ENCODE measurements at regions not wholly inside any gene's neighbourhood (a gene's known extent, or its start where the extent isn't known, plus 50 kb on each side); places are given as distances from the start of the nearest gene placed in this dataset.
"Not testable (repeated sequence)": the region's sequence is repeated elsewhere in the genome, so short reads cannot be mapped to it uniquely, and the experiment has no call there.

DNA sequence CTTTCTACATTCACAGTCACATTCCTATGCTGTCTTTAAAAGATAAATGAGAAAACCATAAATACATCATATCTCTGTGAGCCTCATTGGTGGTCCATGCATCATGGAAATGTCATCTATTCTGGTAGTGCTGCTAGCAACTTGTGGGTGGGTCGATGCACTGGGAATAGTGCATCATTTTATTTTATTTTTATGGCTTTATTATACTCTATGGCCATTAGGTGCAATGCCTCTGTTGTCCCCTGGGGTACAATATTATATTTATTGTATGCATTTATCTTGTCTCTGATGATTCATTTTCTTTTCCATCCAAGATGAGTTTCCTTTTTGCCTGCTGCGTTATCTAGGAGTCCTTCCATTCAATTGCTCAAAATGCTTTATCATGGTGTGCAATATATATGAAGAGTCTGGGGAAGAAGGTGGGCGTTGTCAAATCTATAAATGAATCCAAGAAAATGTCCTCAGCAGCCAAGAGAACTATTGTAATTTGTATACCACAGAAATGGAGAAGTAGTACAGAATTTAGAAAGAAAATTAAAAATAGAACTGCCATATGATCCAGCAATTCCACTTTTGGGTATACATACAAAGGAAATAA is 324.0 kb downstream of the KCNJ2 start:
- H3K4me1 ChIP-seq (ENCODE audit: insufficient read depth, low read length) = no peaks in the 10 kb centered on the region
- no peak overlapping the region for H3K9ac ChIP-seq (ENCODE audit: low read depth, low read length)
- no peaks in the 10 kb centered on the region for H3K9me3 ChIP-seq (ENCODE audit: control insufficient read depth, insufficient read depth, low read length)
- H3K36me3 ChIP-seq (ENCODE audit: insufficient read depth, low read length) = no peaks in the 10 kb centered on the region

DNA sequence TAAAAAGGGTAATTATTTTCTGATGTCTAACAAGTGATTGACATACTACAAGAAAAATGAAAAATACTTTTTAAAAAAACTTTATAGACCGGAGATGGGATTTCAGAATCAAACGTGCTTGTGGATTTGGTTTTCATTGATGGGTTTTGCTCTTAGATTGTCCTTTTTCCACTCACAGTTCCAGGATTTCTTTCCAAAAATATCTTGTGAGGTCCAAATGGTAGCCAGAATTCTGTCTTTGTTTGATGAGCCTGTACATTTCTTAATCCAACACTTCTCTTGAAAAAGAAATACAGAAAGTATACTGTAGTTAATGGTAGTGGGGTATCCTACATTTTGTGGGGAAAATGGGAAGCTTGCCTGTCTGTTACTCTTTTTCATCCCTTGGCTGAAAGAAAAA is 329.3 kb downstream of the KCNJ2 start:
- Histone ChIP-seq H3K9ac (ENCODE audit: low read depth, low read length) (no peak overlapping the region), H3K4me1 (ENCODE audit: insufficient read depth, low read length) (peaks cover 15% of the 10 kb centered on the region), H3K9me3 (ENCODE audit: control insufficient read depth, insufficient read depth, low read length) (no peaks in the 10 kb centered on the region), H3K36me3 (ENCODE audit: insufficient read depth, low read length) (no peaks in the 10 kb centered on the region)

DNA sequence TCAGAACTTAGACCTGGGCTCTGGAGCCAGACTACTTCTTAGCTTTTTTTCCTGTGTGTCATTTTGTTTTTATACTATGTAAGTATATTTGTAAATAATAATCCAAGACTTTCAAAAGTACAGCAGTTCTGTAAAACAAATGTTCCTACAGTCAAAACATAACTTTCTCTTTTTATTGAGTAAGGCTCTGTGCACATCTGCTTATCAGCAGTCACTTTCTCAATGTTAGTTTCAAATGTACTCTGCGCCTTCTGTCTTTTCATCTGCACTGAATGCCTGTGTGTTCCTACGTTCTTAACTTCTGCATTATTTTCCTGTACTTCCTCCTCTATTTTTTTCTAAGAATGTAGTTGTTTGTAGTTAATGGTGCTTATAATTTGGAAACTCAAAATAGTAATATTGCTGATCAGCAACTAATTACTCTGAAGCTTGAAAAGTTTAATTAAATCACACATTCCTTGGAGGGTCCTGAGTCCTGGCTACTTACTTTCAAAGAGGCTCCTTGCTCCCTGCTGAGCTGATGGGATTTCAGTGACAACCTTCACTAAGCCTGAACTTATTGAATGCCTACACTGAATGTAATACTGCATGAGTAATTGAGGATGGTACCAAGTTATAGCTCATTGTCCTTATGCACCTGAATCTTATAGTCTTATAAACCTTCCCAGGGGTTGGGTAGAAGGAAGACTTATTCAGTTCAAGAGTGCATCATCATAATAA is 329.9 kb downstream of the KCNJ2 start:
- H3K9ac ChIP-seq (ENCODE audit: low read depth, low read length) = no peak overlapping the region
- H3K4me1 ChIP-seq (ENCODE audit: insufficient read depth, low read length) = peaks cover 15% of the 10 kb centered on the region
- no peaks in the 10 kb centered on the region for H3K36me3 ChIP-seq (ENCODE audit: insufficient read depth, low read length)
- no peaks in the 10 kb centered on the region for H3K9me3 ChIP-seq (ENCODE audit: control insufficient read depth, insufficient read depth, low read length)

DNA sequence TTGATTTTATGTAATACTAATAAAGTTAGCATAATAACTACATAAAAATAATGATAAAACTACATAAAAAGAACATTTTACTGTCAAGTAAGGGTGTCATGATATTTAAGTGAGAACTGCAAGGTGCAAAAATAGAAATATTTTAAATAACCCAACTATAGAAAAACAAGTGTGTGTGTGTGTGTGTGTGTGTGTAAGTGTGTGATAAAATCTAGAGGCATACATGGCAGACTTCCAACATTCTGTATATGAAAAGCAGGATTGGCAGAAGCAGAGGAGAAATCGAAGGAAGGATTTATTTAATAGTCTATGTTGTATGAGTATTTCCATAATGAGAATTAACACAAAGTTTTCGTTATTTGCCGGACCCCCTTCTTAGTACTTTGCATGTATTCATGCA is 334.1 kb downstream of the KCNJ2 start:
- H3K4me1 ChIP-seq (ENCODE audit: insufficient read depth, low read length) = peaks cover 22% of the 10 kb centered on the region
- no peaks in the 10 kb centered on the region for H3K9me3 ChIP-seq (ENCODE audit: control insufficient read depth, insufficient read depth, low read length)
- H3K36me3 ChIP-seq (ENCODE audit: insufficient read depth, low read length) = no peaks in the 10 kb centered on the region
- no peak overlapping the region for H3K9ac ChIP-seq (ENCODE audit: low read depth, low read length)

DNA sequence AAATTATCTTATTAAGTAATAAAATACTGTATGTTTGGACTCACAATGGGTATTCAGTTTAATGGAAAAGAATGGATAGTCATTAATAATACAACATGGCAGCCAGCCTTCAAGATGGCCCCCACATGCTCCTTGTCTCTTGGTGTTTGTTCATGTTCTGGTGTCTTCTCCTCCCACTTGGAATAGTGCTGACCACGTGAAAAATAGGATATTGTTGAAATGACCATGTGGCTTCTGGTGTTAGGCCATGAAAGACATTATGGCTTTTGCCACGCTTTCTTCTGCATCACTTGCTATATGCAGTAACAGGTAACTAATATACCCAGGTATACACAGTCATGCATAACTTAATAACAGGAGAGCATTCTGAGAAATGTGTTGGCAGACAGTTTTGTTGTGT is 341.0 kb downstream of the KCNJ2 start:
- Histone ChIP-seq H3K9me3 (ENCODE audit: control insufficient read depth, insufficient read depth, low read length) (no peaks in the 10 kb centered on the region), H3K9ac (ENCODE audit: low read depth, low read length) (no peak overlapping the region), H3K4me1 (ENCODE audit: insufficient read depth, low read length) (0 out of 2 replicates have a peak, but pooled peaks cover 7% of the 10 kb centered on the region), H3K36me3 (ENCODE audit: insufficient read depth, low read length) (no peaks in the 10 kb centered on the region)

DNA sequence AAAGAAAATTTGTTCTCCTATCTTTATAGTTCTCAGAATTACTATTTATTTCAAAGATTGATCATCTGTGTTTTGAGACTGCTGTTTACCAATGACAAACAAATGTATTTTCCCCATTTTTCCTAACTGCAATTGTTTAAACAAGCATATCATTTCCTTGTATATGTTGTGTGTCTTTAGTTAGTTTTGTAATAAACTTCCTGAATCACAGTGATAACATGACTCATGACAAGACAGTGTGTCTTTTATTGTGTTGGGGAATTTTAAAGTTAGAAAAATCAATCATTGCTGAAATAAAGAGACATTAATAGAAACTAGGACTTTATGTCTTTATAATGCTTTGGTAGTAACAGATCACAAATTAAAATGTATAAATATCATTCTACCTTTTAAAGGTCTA is 348.5 kb downstream of the KCNJ2 start:
- Histone ChIP-seq H3K9me3 (ENCODE audit: control insufficient read depth, insufficient read depth, low read length) (no peaks in the 10 kb centered on the region), H3K36me3 (ENCODE audit: insufficient read depth, low read length) (no peaks in the 10 kb centered on the region), H3K9ac (ENCODE audit: low read depth, low read length) (no peak overlapping the region), H3K4me1 (ENCODE audit: insufficient read depth, low read length) (no peaks in the 10 kb centered on the region)

DNA sequence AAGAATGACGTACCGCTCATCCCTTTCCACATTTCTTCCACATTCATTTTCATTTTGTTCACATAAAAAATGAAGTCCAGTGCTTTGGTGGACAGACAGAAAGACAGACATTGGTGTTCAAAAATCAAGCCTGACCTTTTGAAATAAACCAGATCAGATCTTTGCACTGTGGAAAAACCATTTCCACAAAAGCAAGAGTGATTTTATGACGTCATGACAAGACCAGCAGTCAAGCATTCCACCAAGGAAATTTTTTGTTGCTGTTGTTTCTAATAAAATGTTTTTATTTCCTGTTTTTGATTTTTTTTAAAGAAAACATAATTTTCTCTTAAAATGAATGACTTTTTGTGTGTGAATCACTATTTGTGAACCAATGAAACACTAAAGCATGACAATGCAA is 350.0 kb downstream of the KCNJ2 start:
- H3K9me3 ChIP-seq (ENCODE audit: control insufficient read depth, insufficient read depth, low read length) = no peaks in the 10 kb centered on the region
- no peaks in the 10 kb centered on the region for H3K36me3 ChIP-seq (ENCODE audit: insufficient read depth, low read length)
- no peaks in the 10 kb centered on the region for H3K4me1 ChIP-seq (ENCODE audit: insufficient read depth, low read length)
- H3K9ac ChIP-seq (ENCODE audit: low read depth, low read length) = no peak overlapping the region

DNA sequence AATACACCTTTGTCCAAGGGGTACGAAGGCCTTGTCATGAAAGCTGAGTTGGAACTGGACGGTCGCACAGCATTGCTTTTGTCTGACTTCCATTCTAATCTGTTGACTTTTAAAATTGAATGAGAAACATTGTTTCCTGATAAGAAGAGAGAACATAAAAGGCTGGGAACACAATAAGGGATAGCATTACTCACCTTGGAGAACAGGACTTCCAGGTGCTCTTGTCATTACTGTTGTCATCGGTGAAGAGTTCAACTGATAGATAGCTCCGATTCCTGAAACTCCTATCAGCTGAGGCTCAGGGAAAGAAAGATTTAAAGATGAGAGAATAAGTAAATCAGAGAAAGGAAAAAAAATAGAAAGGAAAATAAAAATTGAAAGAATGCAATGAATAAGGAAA is 351.1 kb downstream of the KCNJ2 start:
- no peaks in the 10 kb centered on the region for H3K4me1 ChIP-seq (ENCODE audit: insufficient read depth, low read length)
- no peak overlapping the region for H3K9ac ChIP-seq (ENCODE audit: low read depth, low read length)
- no peaks in the 10 kb centered on the region for H3K36me3 ChIP-seq (ENCODE audit: insufficient read depth, low read length)
- no peaks in the 10 kb centered on the region for H3K9me3 ChIP-seq (ENCODE audit: control insufficient read depth, insufficient read depth, low read length)

DNA sequence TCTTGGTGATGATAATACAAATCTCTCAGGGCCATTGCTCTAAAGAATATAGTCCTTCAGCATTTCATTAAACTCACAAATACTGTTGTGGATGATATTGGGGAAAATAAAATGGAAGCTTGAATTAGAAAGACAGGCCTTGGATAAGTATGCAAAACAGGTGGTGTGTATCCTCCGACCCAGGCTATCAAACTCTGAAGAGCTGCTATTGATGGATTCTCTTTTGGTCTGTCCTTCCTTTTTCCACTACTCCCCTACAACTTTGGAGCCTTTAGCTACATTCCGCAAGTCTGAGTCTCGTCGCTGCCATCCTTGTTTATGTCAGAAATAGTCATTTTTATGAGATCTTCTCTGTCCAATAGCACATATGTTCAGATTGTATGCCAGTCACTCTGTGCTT is 351.6 kb downstream of the KCNJ2 start:
- Histone ChIP-seq H3K4me1 (ENCODE audit: insufficient read depth, low read length) (no peaks in the 10 kb centered on the region), H3K9me3 (ENCODE audit: control insufficient read depth, insufficient read depth, low read length) (no peaks in the 10 kb centered on the region), H3K36me3 (ENCODE audit: insufficient read depth, low read length) (no peaks in the 10 kb centered on the region)

DNA sequence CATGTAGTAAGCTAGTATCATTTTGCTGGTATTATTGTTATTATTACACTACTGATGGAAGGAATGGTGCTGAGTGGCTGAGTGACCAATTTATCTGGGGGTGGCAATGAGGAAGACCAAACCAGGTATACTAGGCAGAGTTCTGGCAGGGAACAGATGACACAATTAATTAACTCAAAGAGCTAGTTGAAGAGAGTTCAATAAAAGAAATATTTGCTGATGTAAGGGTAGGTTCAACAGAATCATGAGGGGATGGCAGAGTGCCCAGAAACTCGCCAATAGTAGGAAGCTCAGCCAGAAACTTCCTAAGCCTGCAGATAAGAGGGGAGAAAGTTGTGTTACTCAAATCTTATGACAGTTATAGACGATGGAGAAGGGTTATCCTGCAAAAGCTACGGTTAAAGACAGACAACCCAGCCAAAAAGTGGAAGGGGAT is 352.5 kb downstream of the KCNJ2 start:
- H3K4me1 ChIP-seq (ENCODE audit: insufficient read depth, low read length) = no peaks in the 10 kb centered on the region
- no peak overlapping the region for H3K9ac ChIP-seq (ENCODE audit: low read depth, low read length)
- H3K36me3 ChIP-seq (ENCODE audit: insufficient read depth, low read length) = no peaks in the 10 kb centered on the region
- no peaks in the 10 kb centered on the region for H3K9me3 ChIP-seq (ENCODE audit: control insufficient read depth, insufficient read depth, low read length)

More for the DNA sequence above, 351.6 kb downstream of the KCNJ2 start:
- H3K9ac ChIP-seq (ENCODE audit: low read depth, low read length) = no peak overlapping the region

DNA sequence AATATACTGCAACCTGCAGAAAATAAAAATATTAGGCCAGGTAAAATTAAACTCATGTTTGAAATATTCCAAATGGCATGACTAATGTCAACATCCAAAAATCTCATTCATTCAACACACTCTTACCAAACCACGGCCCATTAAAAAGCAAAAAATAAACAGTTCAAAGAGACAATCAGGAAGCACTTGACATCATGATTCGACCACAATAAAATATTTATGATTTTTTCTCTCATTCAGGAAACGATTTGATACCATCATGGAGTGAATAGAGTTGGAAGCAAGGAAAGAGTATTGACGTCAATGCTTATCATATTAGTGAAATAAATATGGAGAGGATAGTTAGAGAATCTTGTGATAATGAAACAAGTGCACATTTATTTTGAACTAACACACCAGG is 354.1 kb downstream of the KCNJ2 start:
- Histone ChIP-seq H3K9me3 (ENCODE audit: control insufficient read depth, insufficient read depth, low read length) (no peaks in the 10 kb centered on the region), H3K9ac (ENCODE audit: low read depth, low read length) (no peak overlapping the region), H3K4me1 (ENCODE audit: insufficient read depth, low read length) (no peaks in the 10 kb centered on the region), H3K36me3 (ENCODE audit: insufficient read depth, low read length) (no peaks in the 10 kb centered on the region)

DNA sequence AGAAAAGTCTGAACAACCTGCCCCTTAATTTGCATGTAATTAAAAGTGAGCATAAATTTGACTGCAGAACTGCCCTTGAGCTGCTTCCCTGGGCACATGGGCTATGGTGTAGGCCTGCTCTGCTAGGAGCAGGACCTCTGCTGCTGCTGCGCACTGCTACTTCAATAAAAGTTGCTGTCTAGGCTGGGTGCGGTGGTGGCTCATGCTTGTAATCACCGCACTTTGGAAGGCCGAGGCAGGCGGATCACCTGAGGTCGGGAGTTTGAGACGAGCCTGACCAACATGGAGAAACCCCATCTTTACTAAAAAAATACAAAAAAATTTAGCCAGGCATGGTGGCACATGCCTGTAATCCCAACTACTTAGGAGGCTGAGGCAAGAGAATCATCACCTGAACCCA is 355.7 kb downstream of the KCNJ2 start:
- H3K36me3 ChIP-seq (ENCODE audit: insufficient read depth, low read length); H3K4me1 ChIP-seq (ENCODE audit: insufficient read depth, low read length); H3K9ac ChIP-seq (ENCODE audit: low read depth, low read length); H3K9me3 ChIP-seq (ENCODE audit: control insufficient read depth, insufficient read depth, low read length): not testable (repeated sequence)

DNA sequence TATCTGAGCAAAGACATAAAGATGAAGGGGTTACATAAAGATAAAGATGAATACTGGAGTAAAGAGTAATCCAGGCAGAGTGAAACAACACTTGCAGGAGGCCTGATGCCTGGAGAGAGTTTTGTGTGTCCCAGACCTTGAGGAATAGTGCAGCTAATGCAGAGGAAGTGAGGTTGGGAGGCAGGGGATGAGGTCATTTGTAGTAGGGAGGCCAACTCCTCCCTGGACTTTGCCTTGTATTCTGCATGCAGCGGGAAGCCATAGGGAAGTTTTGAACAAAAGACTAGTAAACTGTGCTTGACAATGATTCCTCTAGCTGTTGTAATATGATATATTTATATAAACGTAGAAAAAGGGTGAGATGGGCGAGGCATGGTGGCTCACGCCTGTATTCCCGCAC is 356.6 kb downstream of the KCNJ2 start:
- Histone ChIP-seq H3K36me3 (ENCODE audit: insufficient read depth, low read length) (no peaks in the 10 kb centered on the region), H3K4me1 (ENCODE audit: insufficient read depth, low read length) (no peaks in the 10 kb centered on the region), H3K9me3 (ENCODE audit: control insufficient read depth, insufficient read depth, low read length) (no peaks in the 10 kb centered on the region), H3K9ac (ENCODE audit: low read depth, low read length) (no peak overlapping the region)

DNA sequence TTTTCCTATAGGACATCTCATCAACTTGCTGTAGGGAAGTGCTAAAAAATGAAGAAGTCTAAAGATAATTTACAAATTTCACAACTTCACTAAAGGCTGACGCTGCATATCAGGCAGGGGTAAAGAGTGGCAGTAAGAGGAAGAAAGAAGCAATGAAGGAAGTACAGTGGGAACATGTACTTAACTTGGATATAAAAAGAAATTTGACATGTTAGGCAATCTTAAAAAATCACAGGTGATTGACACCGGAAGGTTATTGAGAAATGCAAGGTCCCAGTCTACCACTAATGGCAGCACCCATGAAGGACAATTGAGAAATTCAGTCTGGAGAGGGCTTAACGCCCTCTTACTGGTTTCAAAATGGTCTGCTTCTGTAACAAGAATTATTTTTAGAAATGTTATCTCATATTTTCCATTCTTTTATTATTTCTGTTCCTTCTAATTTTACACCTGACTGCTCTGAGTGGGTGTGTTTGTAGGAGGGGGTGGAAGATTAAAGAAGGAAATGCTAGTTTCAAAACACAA is 358.1 kb downstream of the KCNJ2 start:
- H3K9ac ChIP-seq (ENCODE audit: low read depth, low read length) = no peak overlapping the region
- H3K9me3 ChIP-seq (ENCODE audit: control insufficient read depth, insufficient read depth, low read length) = no peaks in the 10 kb centered on the region
- H3K4me1 ChIP-seq (ENCODE audit: insufficient read depth, low read length) = no peaks in the 10 kb centered on the region

DNA sequence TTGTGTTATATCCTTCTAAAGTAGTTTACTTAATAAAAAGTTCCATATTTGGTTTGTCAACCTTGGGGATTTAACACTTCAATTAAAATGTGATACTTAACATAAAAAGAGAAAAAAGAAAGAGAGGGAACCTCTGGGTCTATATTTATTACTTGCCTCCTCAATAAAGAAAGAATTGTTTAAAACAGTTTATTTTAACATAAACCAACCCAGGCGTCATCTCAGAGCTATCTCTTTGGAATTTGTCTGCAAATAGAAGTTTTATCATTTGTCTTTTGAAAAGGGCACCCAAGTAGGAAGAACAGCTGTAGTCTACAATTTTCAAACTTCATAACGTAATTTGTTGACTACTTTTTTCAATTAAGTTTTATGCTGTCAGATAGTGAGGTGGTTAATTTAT is 364.1 kb downstream of the KCNJ2 start:
- Histone ChIP-seq H3K9ac (ENCODE audit: low read depth, low read length) (no peak overlapping the region), H3K4me1 (ENCODE audit: insufficient read depth, low read length) (no peaks in the 10 kb centered on the region), H3K36me3 (ENCODE audit: insufficient read depth, low read length) (no peaks in the 10 kb centered on the region), H3K9me3 (ENCODE audit: control insufficient read depth, insufficient read depth, low read length) (no peaks in the 10 kb centered on the region)

More for the DNA sequence above, 358.1 kb downstream of the KCNJ2 start:
- H3K36me3 ChIP-seq (ENCODE audit: insufficient read depth, low read length) = no peaks in the 10 kb centered on the region

Data from ES-I3 (cell line).